ENCODE measurements at regions not wholly inside any gene's neighbourhood (a gene's known extent, or its start where the extent isn't known, plus 50 kb on each side); places are given as distances from the start of the nearest gene placed in this dataset.

DNA sequence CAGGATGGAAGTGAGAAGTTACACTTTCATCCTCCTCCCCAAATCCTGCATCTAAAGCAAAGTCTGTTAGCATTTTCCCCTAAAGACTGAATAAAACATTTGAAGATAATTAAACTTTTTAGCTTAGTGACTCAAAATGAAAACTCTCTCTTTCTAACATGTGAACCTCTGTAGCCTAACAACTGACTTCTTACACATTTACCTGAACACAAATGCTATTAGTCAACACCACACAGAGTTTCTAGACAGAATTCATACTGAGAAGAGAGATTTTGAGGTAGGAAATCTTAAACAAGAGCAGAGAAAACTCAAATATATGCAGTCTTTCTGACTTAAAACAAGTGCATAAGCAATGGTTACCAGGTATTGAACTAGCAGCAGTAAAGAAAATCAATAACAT is 149.9 kb upstream of the SMLR1 start:
- Histone ChIP-seq H3K18ac (ENCODE audit: low read length) (no peak overlapping the region), H3K4me2 (ENCODE audit: low read length) (no peak overlapping the region)
- no peak for DNase-seq

DNA sequence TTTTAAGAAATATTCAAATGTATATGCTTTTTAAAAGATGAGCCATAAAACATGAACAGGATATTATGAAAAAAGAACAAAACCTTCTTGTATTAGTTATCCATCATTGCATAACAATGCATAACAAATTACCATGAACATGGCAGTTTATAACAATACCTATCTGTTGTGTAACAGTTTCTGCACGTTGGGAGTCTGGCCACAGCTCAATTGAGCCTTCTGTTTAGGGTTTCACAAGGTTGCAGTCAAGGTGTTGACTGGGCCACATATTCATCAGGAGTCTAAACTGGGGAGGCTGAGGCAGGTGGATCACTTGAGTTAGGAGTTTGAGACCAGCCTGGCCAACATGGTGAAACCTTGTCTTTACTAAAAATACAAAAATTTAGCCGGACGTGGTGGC is 149.4 kb upstream of the SMLR1 start:
- Histone ChIP-seq H2AFZ (ENCODE audit: insufficient read depth, low read length, poor library complexity) (no peak overlapping the region), H3K14ac (ENCODE audit: low read length) (no peak overlapping the region), H3K4me2 (ENCODE audit: low read length) (no peak overlapping the region), H2AK5ac (ENCODE audit: low read length) (no peak overlapping the region), H3K27me3 (ENCODE audit: insufficient read depth, low read length) (no peaks in the 10 kb centered on the region), H2BK12ac (ENCODE audit: low read length) (no peak overlapping the region), H3K4ac (ENCODE audit: low read depth, low read length) (no peak overlapping the region), H3K4me3 (ENCODE audit: low read depth, low read length) (no peak overlapping the region), H4K12ac (ENCODE audit: low read depth, low read length) (no peak overlapping the region), H3K36me3 (ENCODE audit: control insufficient read depth in 1 of 2, insufficient read depth in 2 of 2, low read length in 2 of 2) (no peaks in the 10 kb centered on the region), H2BK120ac (ENCODE audit: insufficient read depth, low read length, poor library complexity) (no peak overlapping the region), H3K79me2 (ENCODE audit: control insufficient read depth, insufficient read depth, low read length, poor library complexity) (no peaks in the 10 kb centered on the region), H3K4me1 (ENCODE audit: control insufficient read depth in 1 of 2, insufficient read depth in 2 of 2, low read length in 2 of 2) (no peaks in the 10 kb centered on the region), H3K9ac (ENCODE audit: low read length) (no peak overlapping the region), H3K18ac (ENCODE audit: low read length) (no peak overlapping the region), H3K79me1 (ENCODE audit: low read length) (no peaks in the 10 kb centered on the region), H3K23ac (ENCODE audit: low read length) (no peak overlapping the region), H2BK5ac (ENCODE audit: low read depth, low read length, poor library complexity) (no peak overlapping the region), H4K91ac (ENCODE audit: low read depth, low read length) (no peak overlapping the region), H3K27ac (ENCODE audit: low read depth, low read length) (no peak overlapping the region), H4K8ac (ENCODE audit: low read depth, low read length) (no peak overlapping the region), H3K9me3 (ENCODE audit: insufficient read depth, low read depth, low read length) (no peaks in the 10 kb centered on the region)
- WGBS (ENCODE audit: extremely low coverage, insufficient coverage, insufficient read length) = no CpG with 5 or more reads among the region's 3 CpGs
- DNase-seq = no peak

More for the DNA sequence above, 149.9 kb upstream of the SMLR1 start:
- no peak overlapping the region for H4K8ac ChIP-seq (ENCODE audit: low read depth, low read length)
- no peaks in the 10 kb centered on the region for H3K4me1 ChIP-seq (ENCODE audit: control insufficient read depth in 1 of 2, insufficient read depth in 2 of 2, low read length in 2 of 2)
- H3K14ac ChIP-seq (ENCODE audit: low read length) = no peak overlapping the region
- H3K79me2 ChIP-seq (ENCODE audit: control insufficient read depth, insufficient read depth, low read length, poor library complexity) = no peaks in the 10 kb centered on the region
- H3K79me1 ChIP-seq (ENCODE audit: low read length) = no peaks in the 10 kb centered on the region
- no peak overlapping the region for H4K12ac ChIP-seq (ENCODE audit: low read depth, low read length)
- H2AFZ ChIP-seq (ENCODE audit: insufficient read depth, low read length, poor library complexity) = no peak overlapping the region
- H2BK120ac ChIP-seq (ENCODE audit: insufficient read depth, low read length, poor library complexity) = no peak overlapping the region
- H3K23ac ChIP-seq (ENCODE audit: low read length) = no peak overlapping the region
- no peak overlapping the region for H2AK5ac ChIP-seq (ENCODE audit: low read length)
- H2BK5ac ChIP-seq (ENCODE audit: low read depth, low read length, poor library complexity) = no peak overlapping the region
- H3K27ac ChIP-seq (ENCODE audit: low read depth, low read length) = no peak overlapping the region
- H3K9ac ChIP-seq (ENCODE audit: low read length) = no peak overlapping the region
- no peak overlapping the region for H2BK12ac ChIP-seq (ENCODE audit: low read length)
- no peaks in the 10 kb centered on the region for H3K9me3 ChIP-seq (ENCODE audit: insufficient read depth, low read depth, low read length)
- no peak overlapping the region for H4K91ac ChIP-seq (ENCODE audit: low read depth, low read length)
- no peaks in the 10 kb centered on the region for H3K36me3 ChIP-seq (ENCODE audit: control insufficient read depth in 1 of 2, insufficient read depth in 2 of 2, low read length in 2 of 2)
- H3K27me3 ChIP-seq (ENCODE audit: insufficient read depth, low read length) = no peaks in the 10 kb centered on the region
- no peak overlapping the region for H3K4me3 ChIP-seq (ENCODE audit: low read depth, low read length)
- no peak overlapping the region for H3K4ac ChIP-seq (ENCODE audit: low read depth, low read length)

DNA sequence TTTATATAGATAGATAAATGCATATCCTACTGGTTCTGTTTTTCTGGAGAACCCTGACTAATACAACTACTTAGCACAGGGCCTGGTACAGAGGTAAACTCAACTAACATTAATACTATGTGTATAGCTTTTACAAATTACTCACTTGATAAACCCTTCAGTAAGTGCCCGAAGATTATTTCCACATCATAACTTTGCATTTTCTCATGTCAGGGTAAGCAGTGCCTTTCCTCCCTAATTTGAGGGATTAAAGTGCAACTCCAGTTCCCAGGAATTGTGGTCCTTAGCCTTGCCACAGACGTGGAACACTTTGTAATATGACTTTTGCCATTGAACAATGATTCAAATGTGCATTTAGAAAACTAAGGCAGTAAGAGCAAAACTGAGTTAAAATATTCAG is 147.5 kb upstream of the SMLR1 start:
- no peak overlapping the region for H2AK5ac ChIP-seq (ENCODE audit: low read length)
- H2BK120ac ChIP-seq (ENCODE audit: insufficient read depth, low read length, poor library complexity) = no peak overlapping the region
- no peak overlapping the region for H3K27ac ChIP-seq (ENCODE audit: low read depth, low read length)
- no peak overlapping the region for H3K4me3 ChIP-seq (ENCODE audit: low read depth, low read length)
- WGBS (ENCODE audit: extremely low coverage, insufficient coverage, insufficient read length) = no CpG with 5 or more reads among the region's 2 CpGs
- H3K9ac ChIP-seq (ENCODE audit: low read length) = no peak overlapping the region
- H3K14ac ChIP-seq (ENCODE audit: low read length) = no peak overlapping the region
- H3K23ac ChIP-seq (ENCODE audit: low read length) = no peak overlapping the region
- H4K91ac ChIP-seq (ENCODE audit: low read depth, low read length) = no peak overlapping the region
- H4K8ac ChIP-seq (ENCODE audit: low read depth, low read length) = no peak overlapping the region
- H2AFZ ChIP-seq (ENCODE audit: insufficient read depth, low read length, poor library complexity) = no peak overlapping the region
- peaks cover 2% of the 10 kb centered on the region for H3K9me3 ChIP-seq (ENCODE audit: insufficient read depth, low read depth, low read length)
- DNase-seq = no peak
- H3K4ac ChIP-seq (ENCODE audit: low read depth, low read length) = no peak overlapping the region
- H3K18ac ChIP-seq (ENCODE audit: low read length) = no peak overlapping the region
- H3K36me3 ChIP-seq (ENCODE audit: control insufficient read depth in 1 of 2, insufficient read depth in 2 of 2, low read length in 2 of 2) = no peaks in the 10 kb centered on the region
- H3K4me2 ChIP-seq (ENCODE audit: low read length) = no peak overlapping the region
- H2BK12ac ChIP-seq (ENCODE audit: low read length) = no peak overlapping the region
- H2BK5ac ChIP-seq (ENCODE audit: low read depth, low read length, poor library complexity) = no peak overlapping the region
- H3K79me1 ChIP-seq (ENCODE audit: low read length) = no peaks in the 10 kb centered on the region
- no peaks in the 10 kb centered on the region for H3K27me3 ChIP-seq (ENCODE audit: insufficient read depth, low read length)
- H3K79me2 ChIP-seq (ENCODE audit: control insufficient read depth, insufficient read depth, low read length, poor library complexity) = no peaks in the 10 kb centered on the region
- H4K12ac ChIP-seq (ENCODE audit: low read depth, low read length) = no peak overlapping the region
- H3K4me1 ChIP-seq (ENCODE audit: control insufficient read depth in 1 of 2, insufficient read depth in 2 of 2, low read length in 2 of 2) = no peaks in the 10 kb centered on the region

DNA sequence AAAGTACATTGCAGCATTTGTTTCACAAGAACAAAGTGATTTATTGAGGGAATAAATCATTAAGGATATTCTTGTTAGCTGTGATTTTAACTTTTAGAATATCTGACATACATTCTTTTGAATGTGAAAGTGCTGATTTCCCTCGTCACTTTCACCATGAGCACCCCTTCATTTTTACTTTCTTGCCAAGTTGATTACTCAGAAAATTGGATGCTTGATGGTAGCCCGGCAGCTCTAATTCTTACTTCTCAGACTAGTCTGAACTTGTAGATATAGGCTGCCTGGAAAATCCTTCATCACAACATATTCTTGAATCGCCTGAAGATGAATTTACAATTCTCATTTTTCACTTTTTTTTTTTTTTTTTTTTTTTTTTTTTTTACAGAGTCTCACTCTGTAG is 147.1 kb upstream of the SMLR1 start:
- no peaks in the 10 kb centered on the region for H3K79me1 ChIP-seq (ENCODE audit: low read length)
- H3K23ac ChIP-seq (ENCODE audit: low read length) = no peak overlapping the region
- H3K79me2 ChIP-seq (ENCODE audit: control insufficient read depth, insufficient read depth, low read length, poor library complexity) = no peaks in the 10 kb centered on the region
- H3K9me3 ChIP-seq (ENCODE audit: insufficient read depth, low read depth, low read length) = peaks cover 2% of the 10 kb centered on the region
- H3K14ac ChIP-seq (ENCODE audit: low read length) = no peak overlapping the region
- H3K9ac ChIP-seq (ENCODE audit: low read length) = no peak overlapping the region
- H3K4me3 ChIP-seq (ENCODE audit: low read depth, low read length) = no peak overlapping the region
- DNase-seq = no peak
- no peak overlapping the region for H3K4ac ChIP-seq (ENCODE audit: low read depth, low read length)
- no peak overlapping the region for H3K18ac ChIP-seq (ENCODE audit: low read length)
- H3K27me3 ChIP-seq (ENCODE audit: insufficient read depth, low read length) = no peaks in the 10 kb centered on the region
- no peak overlapping the region for H3K27ac ChIP-seq (ENCODE audit: low read depth, low read length)
- H2BK5ac ChIP-seq (ENCODE audit: low read depth, low read length, poor library complexity) = no peak overlapping the region
- WGBS (ENCODE audit: extremely low coverage, insufficient coverage, insufficient read length) = no CpG with 5 or more reads among the region's 3 CpGs
- no peak overlapping the region for H2AFZ ChIP-seq (ENCODE audit: insufficient read depth, low read length, poor library complexity)
- H2BK120ac ChIP-seq (ENCODE audit: insufficient read depth, low read length, poor library complexity) = no peak overlapping the region
- H2AK5ac ChIP-seq (ENCODE audit: low read length) = no peak overlapping the region
- no peaks in the 10 kb centered on the region for H3K4me1 ChIP-seq (ENCODE audit: control insufficient read depth in 1 of 2, insufficient read depth in 2 of 2, low read length in 2 of 2)
- H2BK12ac ChIP-seq (ENCODE audit: low read length) = no peak overlapping the region
- H3K36me3 ChIP-seq (ENCODE audit: control insufficient read depth in 1 of 2, insufficient read depth in 2 of 2, low read length in 2 of 2) = no peaks in the 10 kb centered on the region
- no peak overlapping the region for H4K12ac ChIP-seq (ENCODE audit: low read depth, low read length)
- H3K4me2 ChIP-seq (ENCODE audit: low read length) = no peak overlapping the region
- no peak overlapping the region for H4K91ac ChIP-seq (ENCODE audit: low read depth, low read length)
- no peak overlapping the region for H4K8ac ChIP-seq (ENCODE audit: low read depth, low read length)

DNA sequence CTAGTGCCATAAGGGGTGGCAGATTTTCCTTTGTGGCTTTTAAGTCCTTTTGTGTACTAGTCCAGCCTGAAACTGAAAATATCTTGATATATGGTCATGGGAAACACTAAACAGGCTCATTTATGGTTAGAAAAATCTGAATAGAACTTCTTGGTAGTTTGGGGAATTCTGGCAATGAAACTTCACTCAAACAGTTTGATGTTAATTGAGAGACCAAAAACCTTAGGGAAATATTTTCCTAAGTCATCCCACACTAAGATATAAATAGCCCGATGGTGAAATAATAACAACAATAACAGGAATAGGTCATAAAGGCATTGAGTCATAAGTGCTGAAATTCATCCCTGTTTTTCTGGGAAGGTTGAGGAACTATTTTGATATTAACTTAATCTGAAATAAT is 146.2 kb upstream of the SMLR1 start:
- Histone ChIP-seq H3K27me3 (ENCODE audit: insufficient read depth, low read length) (no peaks in the 10 kb centered on the region), H4K8ac (ENCODE audit: low read depth, low read length) (no peak overlapping the region), H3K79me2 (ENCODE audit: control insufficient read depth, insufficient read depth, low read length, poor library complexity) (no peaks in the 10 kb centered on the region), H3K14ac (ENCODE audit: low read length) (no peak overlapping the region), H3K18ac (ENCODE audit: low read length) (no peak overlapping the region), H4K12ac (ENCODE audit: low read depth, low read length) (no peak overlapping the region), H3K23ac (ENCODE audit: low read length) (no peak overlapping the region), H3K4ac (ENCODE audit: low read depth, low read length) (no peak overlapping the region), H3K4me1 (ENCODE audit: control insufficient read depth in 1 of 2, insufficient read depth in 2 of 2, low read length in 2 of 2) (no peaks in the 10 kb centered on the region), H2AK5ac (ENCODE audit: low read length) (no peak overlapping the region), H3K36me3 (ENCODE audit: control insufficient read depth in 1 of 2, insufficient read depth in 2 of 2, low read length in 2 of 2) (no peaks in the 10 kb centered on the region), H2BK12ac (ENCODE audit: low read length) (no peak overlapping the region), H2BK5ac (ENCODE audit: low read depth, low read length, poor library complexity) (no peak overlapping the region), H3K4me2 (ENCODE audit: low read length) (no peak overlapping the region), H4K91ac (ENCODE audit: low read depth, low read length) (no peak overlapping the region), H3K9ac (ENCODE audit: low read length) (no peak overlapping the region), H3K4me3 (ENCODE audit: low read depth, low read length) (no peak overlapping the region), H2AFZ (ENCODE audit: insufficient read depth, low read length, poor library complexity) (no peak overlapping the region), H2BK120ac (ENCODE audit: insufficient read depth, low read length, poor library complexity) (no peak overlapping the region), H3K9me3 (ENCODE audit: insufficient read depth, low read depth, low read length) (peaks cover 2% of the 10 kb centered on the region), H3K27ac (ENCODE audit: low read depth, low read length) (no peak overlapping the region), H3K79me1 (ENCODE audit: low read length) (no peaks in the 10 kb centered on the region)
- DNase-seq = no peak
- no CpG with 5 or more reads among the region's 1 CpG for WGBS (ENCODE audit: extremely low coverage, insufficient coverage, insufficient read length)

Measured in trophoblast cell (in vitro differentiated cells and primary cell).